Smooth muscle cell (in vitro differentiated cells): ENCODE measurements at regions not wholly inside any gene's neighbourhood (a gene's known extent, or its start where the extent isn't known, plus 50 kb on each side); places are given as distances from the start of the nearest gene placed in this dataset.

ENCODE experiments used
- DNase-seq: peaks from one replicate; lab custom pipeline; 2025; ENCODE audit not compliant: unreplicated experiment; lab: John Stamatoyannopoulos, UW
- H2AFZ ChIP-seq: fragments of 200-600 bp; sonication (generic); 2 replicates; pipeline ENCODE4 v1.6.0; 2016; ENCODE audit warnings: antibody characterized with exemption, low read depth, mild to moderate bottlenecking
- H3F3A ChIP-seq: fragments of 200-600 bp; sonication (generic); 2 replicates; pipeline ENCODE4 v1.6.0; 2017; ENCODE audit warnings: antibody characterized with exemption, low read depth
- H3K27ac ChIP-seq: fragments of 200-600 bp; sonication (generic); 2 replicates; pipeline ENCODE4 v1.5.1; 2016; ENCODE audit warnings: low read depth, mild to moderate bottlenecking
- H3K27me3 ChIP-seq: fragments of 200-600 bp; sonication (generic); 2 replicates; pipeline ENCODE4 v1.6.1; 2016; ENCODE audit warnings: low read depth, mild to moderate bottlenecking
- H3K36me3 ChIP-seq: fragments of 200-600 bp; sonication (generic); 2 replicates; pipeline ENCODE4 v1.5.1; 2016; ENCODE audit warnings: low read depth
- H3K4me1 ChIP-seq: fragments of 200-600 bp; sonication (generic); 2 replicates; pipeline ENCODE4 v1.5.1; 2016; ENCODE audit warnings: low read depth
- H3K4me2 ChIP-seq: fragments of 200-600 bp; sonication (generic); 2 replicates; pipeline ENCODE4 v1.6.0; 2016; ENCODE audit warnings: mild to moderate bottlenecking
- H3K4me3 ChIP-seq: fragments of 200-600 bp; sonication (generic); 2 replicates; pipeline ENCODE4 v1.5.1; 2016; ENCODE audit warnings: mild to moderate bottlenecking
- H3K79me2 ChIP-seq: fragments of 200-600 bp; sonication (generic); 2 replicates; pipeline ENCODE4 v1.6.0; 2016; ENCODE audit warnings: low read depth, mild to moderate bottlenecking
- H3K9ac ChIP-seq: fragments of 200-600 bp; sonication (generic); 2 replicates; pipeline ENCODE4 v1.6.0; 2016; ENCODE audit warnings: low read depth
- H3K9me3 ChIP-seq: fragments of 200-600 bp; sonication (generic); replicated peaks from 2 replicates; pipeline ENCODE4 v1.5.1; 2016; ENCODE audit warnings: low read depth
- H4K20me1 ChIP-seq: fragments of 200-600 bp; sonication (generic); 2 replicates; pipeline ENCODE4 v1.6.0; 2016; ENCODE audit warnings: low read depth
- WGBS: methylation state at CpG from one replicate; pipeline ENCODE4 v1.1.7; 2016; ENCODE audit warnings: low lambda C conversion rate; 5-methylcytosine and 5-hydroxymethylcytosine counted together
- TF ChIP-seq, protein P1 (sequence below): fragments of 200-600 bp; sonication (generic); IDR thresholded peaks from 2 replicates; pipeline ENCODE4 v1.5.1; 2017; ENCODE audit warnings: borderline replicate concordance, mild to moderate bottlenecking, antibody characterized with exemption; ENCODE audit not compliant: insufficient read depth, poor library complexity, severe bottlenecking

DNA sequence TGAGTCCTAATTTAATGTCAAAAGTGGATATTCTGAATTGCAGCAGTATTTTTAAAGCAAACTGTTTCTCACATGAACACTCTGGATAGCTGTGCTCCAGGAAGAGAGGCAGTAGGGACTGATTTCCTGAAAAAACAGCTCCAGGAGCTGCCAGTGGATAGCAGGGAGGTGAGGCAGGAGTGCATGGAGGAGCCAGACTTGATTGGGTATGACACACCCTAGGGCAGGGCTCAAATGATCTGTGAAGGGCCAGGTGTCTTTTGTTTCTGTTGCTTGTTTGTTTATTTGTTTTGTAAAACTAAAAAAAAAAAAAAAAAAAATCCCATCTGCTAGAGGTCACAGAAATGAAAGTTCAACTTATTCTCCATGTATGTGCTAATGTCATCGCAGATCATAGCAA, 83.4 kb downstream of the ADRB2 start:
- TF ChIP-seq, protein P1, sequence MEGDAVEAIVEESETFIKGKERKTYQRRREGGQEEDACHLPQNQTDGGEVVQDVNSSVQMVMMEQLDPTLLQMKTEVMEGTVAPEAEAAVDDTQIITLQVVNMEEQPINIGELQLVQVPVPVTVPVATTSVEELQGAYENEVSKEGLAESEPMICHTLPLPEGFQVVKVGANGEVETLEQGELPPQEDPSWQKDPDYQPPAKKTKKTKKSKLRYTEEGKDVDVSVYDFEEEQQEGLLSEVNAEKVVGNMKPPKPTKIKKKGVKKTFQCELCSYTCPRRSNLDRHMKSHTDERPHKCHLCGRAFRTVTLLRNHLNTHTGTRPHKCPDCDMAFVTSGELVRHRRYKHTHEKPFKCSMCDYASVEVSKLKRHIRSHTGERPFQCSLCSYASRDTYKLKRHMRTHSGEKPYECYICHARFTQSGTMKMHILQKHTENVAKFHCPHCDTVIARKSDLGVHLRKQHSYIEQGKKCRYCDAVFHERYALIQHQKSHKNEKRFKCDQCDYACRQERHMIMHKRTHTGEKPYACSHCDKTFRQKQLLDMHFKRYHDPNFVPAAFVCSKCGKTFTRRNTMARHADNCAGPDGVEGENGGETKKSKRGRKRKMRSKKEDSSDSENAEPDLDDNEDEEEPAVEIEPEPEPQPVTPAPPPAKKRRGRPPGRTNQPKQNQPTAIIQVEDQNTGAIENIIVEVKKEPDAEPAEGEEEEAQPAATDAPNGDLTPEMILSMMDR: no peak
- Histone ChIP-seq H3K27me3 (no peaks in the 10 kb centered on the region), H3K4me3 (no peak overlapping the region), H3K4me2 (no peak overlapping the region), H4K20me1 (no peaks in the 10 kb centered on the region), H3K9ac (no peak overlapping the region), H3K79me2 (no peaks in the 10 kb centered on the region), H3K9me3 (no peaks in the 10 kb centered on the region), H3K36me3 (no peaks in the 10 kb centered on the region), H2AFZ (no peak overlapping the region), H3K27ac (no peak overlapping the region), H3K4me1 (peaks cover 15% of the 10 kb centered on the region), H3F3A (peaks cover 7% of the 10 kb centered on the region)
- 97% methylated on average over 1 of the region's 1 CpG for WGBS
- DNase-seq: no peak

DNA sequence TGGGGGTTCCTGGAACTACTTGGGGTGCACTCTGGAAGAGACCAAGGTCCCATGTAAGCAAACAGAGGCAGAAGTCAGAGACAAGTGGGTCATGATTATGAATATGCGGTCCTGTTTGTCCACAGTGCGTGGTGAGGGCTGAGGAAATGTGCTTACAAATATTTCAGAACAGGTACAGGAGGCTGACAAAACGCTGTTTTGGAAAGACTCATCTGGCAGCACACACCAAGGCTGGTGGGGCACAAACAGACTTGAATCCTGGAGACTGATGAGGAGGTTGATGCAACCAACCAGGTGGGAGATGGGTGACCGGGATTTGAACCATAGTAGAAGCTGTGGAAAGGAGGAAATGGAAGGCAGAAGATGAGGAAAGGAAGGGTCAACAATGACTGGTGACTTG, 83.8 kb downstream of the ADRB2 start:
- H3K4me2 ChIP-seq: no peak overlapping the region
- TF ChIP-seq, protein P1: no peak
- WGBS: 96% methylated on average over 4 of the region's 4 CpGs
- H3K79me2 ChIP-seq: no peaks in the 10 kb centered on the region
- H2AFZ ChIP-seq: no peak overlapping the region
- H4K20me1 ChIP-seq: no peaks in the 10 kb centered on the region
- peaks cover 7% of the 10 kb centered on the region for H3F3A ChIP-seq
- H3K27me3 ChIP-seq: no peaks in the 10 kb centered on the region
- H3K4me1 ChIP-seq: peaks cover 15% of the 10 kb centered on the region
- no peak overlapping the region for H3K4me3 ChIP-seq
- H3K9ac ChIP-seq: no peak overlapping the region
- H3K27ac ChIP-seq: no peak overlapping the region
- no peak for DNase-seq
- no peaks in the 10 kb centered on the region for H3K36me3 ChIP-seq
- H3K9me3 ChIP-seq: no peaks in the 10 kb centered on the region

DNA sequence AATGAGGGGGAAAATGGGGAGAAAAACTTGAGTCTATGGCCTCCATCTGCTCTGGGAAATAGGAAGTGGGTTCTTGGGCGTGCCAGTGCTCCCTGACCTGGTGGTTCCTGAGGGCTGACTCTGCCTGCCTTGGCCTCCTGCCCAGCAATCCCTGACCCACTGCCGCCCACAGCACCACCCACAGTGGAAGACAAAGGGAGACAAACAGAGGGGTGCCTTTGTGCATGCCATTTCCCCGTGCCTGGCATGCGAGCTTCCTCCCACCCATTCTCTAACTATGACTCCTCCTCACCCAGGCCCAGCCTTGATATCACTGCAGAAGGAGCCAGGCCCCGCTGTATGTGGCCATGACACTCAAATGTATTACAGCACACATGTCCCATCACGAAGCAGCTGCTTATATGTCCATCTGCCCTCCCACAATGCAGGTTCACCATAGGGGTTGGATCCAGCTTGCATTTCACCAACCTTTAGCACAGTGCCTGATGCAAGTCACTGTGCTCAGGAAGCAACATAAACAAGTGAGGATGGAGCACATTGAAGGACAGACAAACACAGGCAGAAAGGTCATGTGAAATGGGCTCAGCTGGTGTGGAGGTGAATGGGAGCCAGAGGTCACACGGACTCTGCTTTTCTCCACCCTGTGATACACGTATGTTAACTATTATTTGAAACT, 84.4 kb downstream of the ADRB2 start:
- Histone ChIP-seq H3K36me3 (no peaks in the 10 kb centered on the region), H3K9me3 (no peaks in the 10 kb centered on the region), H3K27ac (no peak overlapping the region), H4K20me1 (no peaks in the 10 kb centered on the region), H2AFZ (no peak overlapping the region), H3K4me1 (peaks cover 15% of the 10 kb centered on the region), H3K4me3 (no peak overlapping the region), H3K27me3 (no peaks in the 10 kb centered on the region), H3F3A (peaks cover 7% of the 10 kb centered on the region), H3K9ac (no peak overlapping the region), H3K79me2 (no peaks in the 10 kb centered on the region), H3K4me2 (no peak overlapping the region)
- 84% methylated on average over 8 of the region's 8 CpGs for WGBS
- TF ChIP-seq, protein P1: no peak
- no peak for DNase-seq

DNA sequence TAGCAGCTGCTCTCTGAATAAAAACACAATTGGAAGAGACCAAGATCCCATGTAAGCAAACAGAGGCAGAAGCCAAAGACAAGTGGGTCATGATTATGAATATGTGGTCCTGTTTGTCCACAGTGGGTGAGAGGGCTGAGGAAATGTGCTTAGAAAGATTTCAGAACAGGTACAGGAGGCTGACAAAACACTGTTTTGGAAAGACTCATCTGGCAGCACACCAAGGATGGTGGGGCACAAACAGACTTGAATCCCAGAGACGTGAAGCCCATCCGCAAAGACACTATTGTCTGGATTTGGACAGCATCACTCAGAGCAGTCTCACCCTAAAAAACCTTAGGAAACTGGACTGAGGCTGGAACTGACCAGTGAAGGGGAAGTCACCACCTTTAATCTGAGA, 85.0 kb downstream of the ADRB2 start:
- Histone ChIP-seq H3K27ac (no peak overlapping the region), H3K27me3 (no peaks in the 10 kb centered on the region), H4K20me1 (no peaks in the 10 kb centered on the region), H3K36me3 (no peaks in the 10 kb centered on the region), H3K9ac (no peak overlapping the region), H3K4me3 (no peak overlapping the region), H3K4me1 (peaks cover 15% of the 10 kb centered on the region), H3K4me2 (no peak overlapping the region), H3K79me2 (no peaks in the 10 kb centered on the region), H3F3A (peaks cover 7% of the 10 kb centered on the region), H3K9me3 (no peaks in the 10 kb centered on the region), H2AFZ (no peak overlapping the region)
- 97% methylated on average over 2 of the region's 2 CpGs for WGBS
- no peak for DNase-seq
- TF ChIP-seq, protein P1: no peak
